HG02642 (cell line): ENCODE measurements at regions not wholly inside any gene's neighbourhood (a gene's known extent, or its start where the extent isn't known, plus 50 kb on each side); places are given as distances from the start of the nearest gene placed in this dataset.

ENCODE experiments used
- ATAC-seq: cut with Tn5 transposase; IDR thresholded peaks from one replicate; pipeline ENCODE4 v1.9.1; 2021; ENCODE audit warnings: mild to moderate bottlenecking; ENCODE audit not compliant: unreplicated experiment, poor library complexity

DNA sequence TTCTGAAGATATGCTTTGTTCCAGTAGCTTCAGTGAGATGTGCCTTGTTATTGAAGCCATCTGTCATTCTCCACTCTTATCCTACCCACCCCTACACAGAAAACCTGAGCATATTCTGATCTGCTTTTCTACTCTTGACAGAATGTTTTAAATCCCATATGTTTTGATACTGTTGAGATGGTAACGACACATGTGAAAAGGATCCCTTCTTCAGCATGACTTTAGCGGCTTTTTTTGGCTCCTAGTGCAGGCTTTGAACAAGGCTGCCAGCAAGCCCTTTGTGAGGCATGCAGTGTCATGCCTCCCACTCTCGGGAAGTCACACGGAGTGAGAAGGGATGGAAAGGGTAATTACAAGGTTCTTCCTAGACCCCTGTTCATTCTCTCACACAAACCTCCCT lies 228.8 kb upstream of the RGS6 start:
- no peak for ATAC-seq

DNA sequence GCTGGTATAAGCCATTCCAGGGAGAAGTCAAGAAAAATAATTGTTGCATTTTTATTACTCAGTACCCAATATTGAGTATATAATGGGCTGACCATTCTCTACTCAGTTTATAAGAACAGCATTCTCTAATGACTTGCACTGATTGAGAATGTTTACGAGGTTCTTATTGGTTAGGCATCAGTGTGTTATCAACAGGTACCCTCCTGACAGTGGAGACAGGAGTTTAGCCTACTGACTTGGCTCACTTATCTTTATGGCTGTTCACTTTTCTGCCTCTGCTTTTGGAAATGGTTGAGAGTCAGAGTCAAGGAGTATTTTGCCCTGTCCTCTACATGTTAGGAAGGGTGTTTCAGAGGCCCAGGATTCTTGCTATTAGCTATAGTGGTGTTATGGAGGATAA lies 228.0 kb upstream of the RGS6 start:
- no peak for ATAC-seq

DNA sequence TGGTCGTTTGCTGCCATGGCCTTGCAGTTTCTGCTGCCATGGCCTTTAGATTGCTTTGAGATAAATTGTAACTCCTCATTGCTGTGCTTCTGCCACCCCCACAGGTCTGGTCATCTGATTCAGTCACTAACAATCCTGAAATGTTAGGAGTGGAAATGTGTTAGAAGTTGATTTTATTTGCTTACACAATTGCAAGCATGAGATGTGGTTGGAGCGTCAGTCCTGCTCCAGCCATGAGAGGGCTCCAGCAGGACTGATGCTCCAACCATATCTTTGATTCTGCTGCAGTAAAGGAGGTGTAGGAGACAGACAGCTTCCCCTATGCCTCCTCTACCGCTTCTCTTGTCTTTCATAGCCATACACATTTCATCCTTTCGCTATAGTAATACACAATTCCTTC lies 226.8 kb upstream of the RGS6 start:
- no peak for ATAC-seq

DNA sequence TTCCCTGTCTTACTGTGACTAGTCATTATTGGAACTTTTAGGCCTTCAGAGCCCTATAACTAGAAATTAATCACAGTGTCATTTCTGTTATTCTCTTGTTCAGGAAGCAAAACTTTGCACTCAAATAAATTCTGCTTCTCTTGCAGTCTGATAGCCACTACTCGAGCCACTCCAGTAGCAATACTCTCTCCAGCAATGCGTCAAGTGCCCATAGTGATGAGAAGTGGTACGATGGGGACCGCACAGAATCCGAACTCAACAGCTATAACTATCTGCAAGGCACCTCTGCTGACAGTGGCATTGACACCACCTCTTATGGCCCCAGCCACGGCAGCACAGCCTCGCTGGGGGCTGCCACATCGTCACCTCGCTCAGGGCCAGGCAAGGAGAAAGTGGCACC lies 223.2 kb upstream of the RGS6 start:
- no peak for ATAC-seq

DNA sequence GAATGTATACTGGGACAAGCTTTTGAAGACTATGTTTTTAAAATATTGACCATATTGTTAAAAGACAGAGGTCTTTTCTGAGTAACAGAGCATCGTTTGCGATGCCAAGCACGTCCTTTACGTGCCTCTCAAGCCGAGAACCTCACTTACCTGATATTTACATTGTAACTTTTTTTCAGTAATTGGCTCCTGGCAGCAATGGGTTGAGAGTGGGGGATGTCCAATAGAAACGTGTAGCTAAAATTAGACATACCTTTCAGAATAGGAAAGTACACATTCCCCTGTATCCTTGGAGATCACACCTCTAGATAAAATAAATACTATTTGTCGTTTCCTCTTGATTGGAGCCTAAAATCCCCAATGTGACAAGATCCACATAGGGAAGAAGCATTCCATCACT lies 222.2 kb upstream of the RGS6 start:
- ATAC-seq, result no peak

DNA sequence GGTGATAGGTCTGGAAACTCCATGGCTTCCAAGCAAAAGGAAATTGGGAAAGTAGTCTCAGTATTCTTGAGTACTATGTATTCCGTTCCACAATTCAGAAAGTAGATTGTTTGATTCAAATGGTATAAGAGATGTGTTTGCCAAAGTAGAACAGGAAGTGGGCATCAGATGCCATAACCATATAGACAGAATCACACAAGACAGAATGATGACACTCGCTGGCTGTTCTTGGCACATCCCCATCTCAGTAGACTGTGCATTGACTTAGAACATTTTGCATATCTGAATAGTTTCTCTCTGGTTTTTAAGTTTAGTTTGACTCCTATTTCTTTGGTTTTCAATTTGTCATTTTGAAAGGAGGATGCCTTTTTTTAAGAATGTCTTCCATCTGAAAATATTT lies 221.1 kb upstream of the RGS6 start:
- no peak for ATAC-seq

DNA sequence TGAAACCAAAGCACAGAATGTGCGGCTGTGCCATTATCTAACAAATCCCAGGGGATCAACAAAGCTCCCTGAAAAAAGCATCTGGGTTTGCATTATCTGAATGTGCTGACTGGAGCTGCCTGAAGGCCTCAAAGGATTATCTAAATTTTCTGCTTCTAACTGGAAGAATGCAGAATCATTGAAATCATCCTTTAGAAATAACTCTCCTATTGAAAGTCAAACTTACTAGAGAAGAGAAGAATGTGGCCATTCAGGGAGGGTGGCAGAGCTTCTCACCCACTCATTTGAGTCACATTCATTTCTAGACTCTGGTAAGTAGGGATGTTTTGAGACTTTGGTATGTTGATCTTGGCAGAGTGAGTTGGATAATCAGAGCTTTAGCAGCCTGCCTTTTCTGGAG lies 220.6 kb upstream of the RGS6 start:
- ATAC-seq, result no peak

DNA sequence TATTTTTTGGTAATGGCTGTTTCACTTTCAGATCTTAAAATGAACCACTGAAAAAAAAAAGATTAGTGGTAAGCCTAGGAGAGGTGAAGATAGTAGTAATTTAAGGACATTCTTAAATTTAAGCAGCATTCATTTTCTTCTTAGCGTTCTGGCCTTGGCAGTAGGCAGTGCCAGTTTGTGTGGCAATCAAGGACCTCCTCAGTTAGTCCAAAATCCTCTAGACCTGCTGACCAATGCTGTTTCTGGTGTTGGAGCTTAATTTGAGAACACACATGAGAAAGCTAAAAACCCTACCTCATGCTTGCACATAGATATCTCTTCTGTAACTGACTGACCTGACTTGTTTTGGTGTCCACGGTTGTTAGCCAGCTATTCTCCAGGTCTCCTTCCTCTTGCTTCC lies 219.8 kb upstream of the RGS6 start:
- no peak for ATAC-seq

DNA sequence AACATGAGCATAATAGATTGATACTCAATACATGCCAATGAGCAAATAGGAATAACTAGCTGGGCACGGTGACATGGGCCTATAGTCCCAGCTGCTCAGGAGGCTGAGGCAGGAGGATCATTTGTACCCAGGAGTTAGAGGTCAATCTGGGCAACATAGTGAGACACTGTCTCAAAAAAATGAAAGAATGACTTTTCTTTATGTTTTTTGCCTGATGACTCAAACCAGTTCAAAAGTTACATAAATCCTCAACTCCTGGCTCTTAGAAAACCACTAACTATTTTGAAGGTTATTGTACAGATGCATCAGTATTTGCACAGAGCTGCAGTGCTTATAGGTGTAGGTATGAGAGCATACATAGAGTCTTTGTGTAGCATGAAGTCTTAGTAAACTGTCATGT lies 219.2 kb upstream of the RGS6 start:
- no peak for ATAC-seq

DNA sequence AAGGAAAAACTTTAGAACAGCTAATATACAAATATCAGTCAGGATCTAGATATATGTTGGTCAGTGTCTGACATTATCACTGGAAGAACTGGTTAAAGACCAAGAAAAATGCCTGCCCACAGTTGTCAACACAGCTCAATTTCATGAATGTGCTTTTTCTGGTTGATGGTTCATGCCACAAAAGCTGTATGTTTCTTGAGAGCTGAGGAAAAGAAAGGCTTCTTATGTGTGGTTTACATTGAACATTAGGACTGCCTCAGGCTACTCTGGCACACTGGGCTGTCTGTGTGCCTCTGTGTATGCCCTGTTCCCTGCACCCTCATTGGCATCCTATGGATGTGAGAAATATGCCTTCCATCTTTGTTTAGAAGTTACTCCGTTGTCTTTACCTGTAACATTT lies 218.8 kb upstream of the RGS6 start:
- no peak for ATAC-seq

DNA sequence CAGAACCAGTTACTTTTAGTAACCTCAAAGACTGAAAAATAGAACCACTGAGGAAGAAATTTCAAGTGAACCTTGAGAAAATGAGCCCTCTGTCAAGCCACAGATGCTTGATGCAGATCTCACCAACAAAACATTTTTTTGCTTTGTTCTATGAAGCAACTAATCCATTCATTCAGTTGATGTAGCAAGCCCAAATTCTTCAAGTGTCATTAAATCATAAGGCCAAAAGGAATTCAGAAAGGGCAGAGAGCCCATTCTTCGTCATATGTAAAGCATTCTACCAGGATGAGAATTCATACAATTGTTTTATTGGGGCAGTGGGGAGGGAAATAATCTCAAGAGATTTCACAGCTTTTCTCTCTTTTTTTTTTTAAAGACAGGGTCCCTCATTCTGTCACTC lies 218.0 kb upstream of the RGS6 start:
- no peak for ATAC-seq

DNA sequence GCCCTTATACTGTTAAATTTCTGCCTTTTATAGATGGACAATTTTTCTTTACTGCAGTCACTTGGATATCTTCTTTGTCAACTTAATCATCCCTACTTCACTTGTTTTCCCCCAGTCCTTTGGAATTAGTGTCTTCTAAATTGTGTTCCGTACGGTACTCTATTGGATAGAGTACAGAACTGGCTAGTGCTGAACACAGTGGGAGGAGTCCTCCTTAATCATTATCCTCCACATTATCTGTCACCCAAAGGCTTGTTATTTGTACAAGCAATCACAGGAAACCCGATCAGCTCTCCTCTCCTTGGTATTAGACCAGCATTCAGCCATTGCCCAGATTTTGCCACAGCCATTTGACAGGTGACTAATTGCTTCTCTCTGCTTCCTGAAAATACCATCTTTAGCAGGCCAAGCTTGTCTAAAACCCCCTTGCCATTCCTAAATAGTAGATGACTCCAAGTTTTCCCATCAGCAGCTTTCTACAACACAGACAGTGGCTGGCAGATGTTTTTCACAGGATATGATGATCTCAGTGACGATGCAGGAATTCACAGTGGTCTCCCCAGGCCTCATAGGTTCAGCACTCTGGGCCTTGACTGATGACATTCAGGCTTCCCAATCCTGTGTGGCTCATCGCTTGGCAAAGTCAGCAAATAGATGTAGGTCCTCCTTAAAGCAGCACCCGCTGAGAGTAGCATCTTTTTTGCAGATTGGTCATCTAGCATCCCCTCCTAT lies 216.0 kb upstream of the RGS6 start:
- no peak for ATAC-seq

DNA sequence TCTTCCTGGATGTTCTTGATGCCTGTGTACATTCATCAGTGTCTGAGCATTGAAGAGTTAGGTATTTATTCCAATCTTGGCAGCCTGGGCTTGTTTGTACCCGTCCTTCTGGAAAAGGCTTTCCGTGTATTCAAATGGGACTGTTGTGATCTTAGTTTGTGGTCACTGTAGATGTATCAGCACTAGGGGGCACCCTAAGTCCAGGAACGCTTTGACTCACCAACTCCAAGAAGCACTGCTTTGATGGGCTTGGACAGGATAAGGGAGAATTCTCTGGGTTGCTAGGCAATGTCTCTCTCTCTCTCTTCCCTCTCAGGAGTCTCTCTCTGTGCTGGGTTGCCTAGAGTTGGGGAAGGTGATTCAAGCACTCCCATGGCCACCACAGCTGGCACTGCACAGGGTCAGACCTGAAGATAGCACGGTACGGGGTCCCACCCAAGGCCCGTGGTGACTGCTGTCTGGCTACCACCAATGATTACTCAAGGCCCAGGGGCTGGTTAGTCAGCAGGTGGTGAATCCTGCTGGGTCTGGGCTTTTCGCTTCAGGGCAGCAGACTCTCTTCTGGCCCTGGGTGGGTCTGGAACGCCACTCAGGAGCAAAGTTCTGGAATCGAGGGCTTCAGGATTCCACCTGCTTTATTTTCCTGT lies 211.1 kb upstream of the RGS6 start:
- no peak for ATAC-seq

DNA sequence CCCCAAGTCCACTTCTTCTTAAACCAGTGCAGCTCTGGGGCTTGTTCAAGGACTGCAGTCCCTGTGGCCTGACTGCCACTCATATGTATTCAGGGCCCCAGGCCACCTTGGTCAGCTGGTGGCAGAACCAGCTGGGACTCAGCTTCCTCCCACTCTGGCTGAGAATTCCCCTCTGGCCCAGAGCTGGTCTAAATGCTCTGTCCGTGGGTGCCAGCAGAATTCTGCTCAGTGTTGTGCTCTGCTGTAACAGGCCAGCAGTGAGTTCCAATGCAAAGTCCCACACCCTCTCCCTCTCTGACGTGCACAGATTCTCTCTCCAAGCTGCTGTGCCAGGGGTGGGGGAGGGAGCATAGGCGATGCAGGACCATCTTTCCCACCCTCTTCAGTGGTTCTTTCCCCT lies 210.4 kb upstream of the RGS6 start:
- ATAC-seq, result no peak

DNA sequence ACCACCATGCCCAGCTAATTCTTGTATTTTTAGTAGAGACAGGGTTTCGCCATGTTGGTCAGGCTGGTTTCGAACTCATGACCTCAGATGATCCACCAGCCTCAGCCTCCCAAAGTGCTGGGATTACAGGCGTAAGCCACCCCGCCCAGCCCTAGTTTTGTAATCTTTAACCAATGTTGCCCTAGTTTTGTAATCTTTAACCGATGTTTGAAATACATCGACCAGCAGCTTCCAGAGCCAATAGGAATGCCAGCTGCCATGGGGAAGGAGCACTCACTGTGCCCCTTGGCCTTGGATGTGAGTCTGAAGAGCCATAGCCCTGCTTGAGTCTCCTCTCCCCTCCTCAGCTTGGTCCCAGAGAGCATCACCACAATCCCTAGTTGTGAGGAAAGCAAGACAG lies 209.3 kb upstream of the RGS6 start:
- no peak for ATAC-seq

DNA sequence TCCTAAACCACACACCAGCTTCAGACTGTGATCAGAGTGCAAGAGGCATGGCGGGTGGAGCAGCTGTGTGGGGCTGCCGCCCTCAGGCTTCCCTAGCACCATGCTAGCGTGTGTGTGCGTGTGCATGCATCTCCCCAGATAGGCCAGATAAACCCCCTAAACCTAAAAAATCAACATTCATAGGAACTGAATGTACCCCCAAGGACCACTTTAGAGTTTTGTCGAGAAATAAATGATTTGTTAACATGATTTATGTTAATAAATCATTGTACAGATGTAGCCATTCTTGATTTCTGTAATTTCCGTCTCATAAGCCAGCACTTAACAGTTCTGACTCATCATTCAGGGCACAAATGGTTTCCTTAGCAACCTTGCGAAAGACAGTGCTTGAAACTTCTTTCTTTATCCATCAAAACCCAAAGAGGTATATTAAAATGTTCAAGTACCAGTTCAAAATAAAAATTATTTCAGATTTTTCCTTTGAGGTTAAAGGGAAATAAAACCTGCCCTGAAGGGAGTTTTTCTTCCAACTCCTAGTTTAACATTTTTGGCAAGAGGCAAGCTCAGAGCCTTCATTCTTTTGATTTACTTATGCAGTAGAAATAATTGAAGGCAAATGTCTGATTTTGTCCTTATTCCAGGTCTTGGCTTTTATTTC lies 206.2 kb upstream of the RGS6 start:
- no peak for ATAC-seq

DNA sequence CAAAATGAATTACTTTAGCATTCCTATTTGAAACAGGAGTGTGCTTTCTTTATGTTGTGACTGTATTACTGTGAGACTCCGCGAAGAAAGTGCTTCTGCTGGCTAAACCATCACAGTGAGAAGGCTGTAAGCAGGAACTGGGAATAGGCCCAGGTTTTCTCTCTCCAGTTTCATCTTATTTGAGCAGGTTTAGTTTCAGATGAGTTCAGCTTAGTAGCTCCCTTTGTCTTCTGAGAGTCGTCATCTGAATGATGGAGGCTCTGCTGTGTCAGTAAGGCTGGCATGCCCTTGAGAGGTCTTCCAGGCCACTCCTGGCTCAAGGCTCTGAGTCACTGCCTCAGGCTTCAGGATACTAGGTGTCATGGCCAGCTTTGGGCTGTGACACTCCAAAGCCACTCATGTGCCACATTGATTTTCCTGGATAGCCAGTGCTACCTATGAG lies 205.6 kb upstream of the RGS6 start:
- ATAC-seq, result no peak

DNA sequence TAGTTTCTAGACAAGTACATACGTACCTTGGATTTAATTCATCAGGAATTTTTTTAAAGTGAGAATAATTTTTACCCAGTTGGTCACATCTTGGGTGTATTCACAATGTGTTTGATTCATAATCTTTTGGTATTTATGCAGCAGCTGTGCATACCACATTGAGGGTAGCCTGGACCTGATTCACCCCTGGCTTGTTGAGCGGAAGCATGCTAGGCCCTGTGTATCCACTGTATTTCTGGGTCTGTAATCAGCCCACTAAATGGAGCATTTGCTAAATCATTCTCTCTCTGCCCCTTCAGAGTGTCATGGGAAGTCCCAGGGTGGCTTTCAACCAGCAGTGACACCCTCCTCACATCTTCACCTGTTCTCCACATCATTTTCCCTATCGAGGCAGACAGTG lies 203.8 kb upstream of the RGS6 start:
- no peak for ATAC-seq

DNA sequence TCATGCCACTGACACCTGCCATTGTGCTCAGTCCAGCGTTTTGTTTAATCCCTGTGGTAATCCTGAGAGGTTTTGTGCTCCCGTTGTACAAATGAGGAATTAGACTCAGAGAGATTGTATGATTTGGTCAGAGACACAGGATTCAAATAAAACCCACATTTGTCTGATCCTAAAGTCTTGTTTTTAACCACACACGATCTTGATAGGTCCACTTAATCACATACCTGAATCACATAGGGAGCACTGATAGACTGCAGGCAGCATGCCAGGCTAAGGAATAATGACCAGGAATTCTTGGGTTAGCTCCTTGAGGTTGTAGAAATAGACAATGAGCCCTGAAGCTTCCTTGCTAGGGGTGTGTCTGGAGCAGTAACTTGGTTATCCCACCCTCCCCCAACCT lies 202.6 kb upstream of the RGS6 start:
- no peak for ATAC-seq

DNA sequence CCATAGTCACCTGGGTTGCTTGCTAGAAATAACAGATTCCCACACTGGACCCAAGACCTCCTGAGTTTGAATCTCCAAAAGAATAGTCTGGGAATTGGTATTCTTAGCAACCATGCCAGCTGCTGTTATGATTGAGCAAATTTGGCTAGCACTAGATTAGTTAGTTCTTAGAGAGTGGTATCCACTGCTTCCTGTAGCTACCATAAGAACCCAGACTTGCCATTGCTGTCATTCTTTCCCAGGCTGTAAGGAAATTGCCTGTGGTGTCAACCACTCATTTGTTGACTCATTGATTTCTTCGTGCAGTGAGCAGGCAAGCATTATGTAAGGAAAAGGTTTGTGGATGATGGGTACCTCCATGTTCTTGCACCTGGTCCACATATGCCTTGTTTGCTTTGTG lies 201.8 kb upstream of the RGS6 start:
- no peak for ATAC-seq

DNA sequence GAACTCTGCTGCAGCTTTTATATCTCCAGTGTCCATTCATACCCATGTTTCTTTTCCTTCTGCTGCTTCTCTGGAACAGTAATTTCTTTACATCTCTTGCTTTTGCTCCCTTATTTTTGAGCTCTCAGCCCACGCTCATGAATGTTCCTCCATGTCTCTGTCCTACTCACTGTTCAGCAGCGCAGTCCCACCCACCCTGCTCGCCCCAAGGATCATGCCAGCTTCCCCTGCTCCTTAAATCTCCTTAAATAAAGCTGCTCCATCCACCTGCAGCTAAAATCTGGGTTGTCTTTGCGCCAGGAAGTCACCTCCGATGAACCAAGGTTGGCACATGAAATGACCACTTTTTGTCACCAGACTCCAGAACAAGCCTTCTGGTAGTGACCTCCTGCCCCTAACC lies 201.1 kb upstream of the RGS6 start:
- ATAC-seq, result no peak
